Eye (tissue), 1 donor: ENCODE measurements at regions not wholly inside any gene's neighbourhood (a gene's known extent, or its start where the extent isn't known, plus 50 kb on each side); places are given as distances from the start of the nearest gene placed in this dataset.
"Not testable (repeated sequence)": the region's sequence is repeated elsewhere in the genome, so short reads cannot be mapped to it uniquely, and the experiment has no call there.

Source experiments
- DNase-seq: peaks from one replicate; pipeline ENCODE4 v3.0.0-alpha.2; 2015

DNA sequence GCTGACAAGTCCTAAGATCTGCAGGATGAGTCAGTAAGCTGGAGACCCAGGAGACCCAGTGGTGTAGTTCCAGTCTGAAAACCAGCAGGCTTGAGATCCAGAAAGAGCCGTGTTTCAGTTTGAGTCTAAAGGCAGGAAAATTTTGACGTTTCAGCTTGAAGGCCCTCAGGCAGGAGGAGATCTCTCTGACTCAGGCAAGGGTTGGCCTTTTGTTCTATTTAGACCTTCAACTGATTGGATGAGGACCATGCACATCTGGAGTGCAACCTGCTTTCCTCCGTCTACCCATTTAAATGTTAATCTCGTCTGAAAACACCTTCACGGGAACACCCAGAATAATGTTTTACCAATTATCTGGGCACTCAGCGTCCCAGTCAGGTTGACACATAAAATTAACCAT, 69.5 kb downstream of the NPIPA7 start:
- not testable (repeated sequence) for DNase-seq

DNA sequence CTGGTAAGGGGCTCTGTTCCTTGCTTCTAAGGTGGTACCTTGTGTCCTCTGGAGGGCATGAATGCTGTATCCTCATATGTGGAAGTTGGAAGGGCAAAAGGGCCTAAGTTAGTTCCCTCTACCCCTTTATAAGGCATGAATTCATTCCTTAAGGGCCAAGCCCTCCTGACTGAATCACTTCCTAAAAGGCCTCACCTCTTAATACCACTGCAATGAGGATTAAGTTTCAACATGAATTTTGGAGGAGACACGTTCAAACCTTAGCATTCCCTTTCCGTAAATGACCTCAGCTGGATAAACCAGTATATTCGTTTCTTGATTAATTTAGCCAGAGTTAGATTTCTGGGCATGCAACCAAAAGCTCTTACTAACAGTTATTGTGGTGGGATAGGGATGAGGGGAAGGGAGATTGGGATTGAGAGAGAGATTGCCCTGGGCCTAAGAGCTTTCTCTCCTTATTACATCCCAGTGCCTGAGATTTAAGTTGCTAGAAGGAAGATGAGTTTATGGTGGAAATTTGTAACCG, 70.8 kb downstream of the NPIPA7 start:
- not testable (repeated sequence) for DNase-seq

DNA sequence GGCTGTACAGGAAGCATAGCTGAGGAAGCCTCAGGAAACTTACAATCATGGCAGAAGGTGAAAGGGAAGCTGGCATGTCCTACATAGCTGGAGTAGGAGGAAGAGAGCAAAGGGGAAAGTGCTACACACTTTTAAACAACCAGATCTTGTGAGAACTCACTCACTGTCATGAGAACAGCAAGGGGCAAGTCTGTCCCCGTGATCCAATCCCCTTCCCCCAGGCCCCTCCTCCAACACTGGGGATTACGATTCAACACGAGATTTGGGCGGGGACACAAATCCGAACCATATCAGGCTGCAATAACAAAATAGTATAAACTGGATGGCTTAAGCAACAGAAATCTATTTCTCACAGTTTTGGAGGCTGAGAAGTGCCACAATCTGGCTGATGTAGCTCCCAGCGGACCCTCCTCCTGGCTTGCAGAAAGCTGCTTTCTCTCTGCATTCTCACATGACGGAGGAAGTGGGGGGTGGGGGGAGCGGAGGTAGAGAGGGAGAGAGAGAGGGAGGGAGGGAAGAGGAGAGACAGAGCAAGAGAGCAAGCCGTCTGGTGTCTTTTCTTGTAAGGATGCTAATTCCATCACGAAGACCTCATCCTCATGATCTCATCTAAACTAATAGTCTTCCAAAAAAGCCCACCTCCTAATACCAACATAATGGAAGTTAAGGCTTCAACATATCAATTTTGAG, 72.9 kb downstream of the NPIPA7 start:
- DNase-seq = not testable (repeated sequence)

GRCh38 chr16:16458579-16458978, 79.6 kb downstream of the NPIPA7 start:
- not testable (repeated sequence) for DNase-seq

DNA sequence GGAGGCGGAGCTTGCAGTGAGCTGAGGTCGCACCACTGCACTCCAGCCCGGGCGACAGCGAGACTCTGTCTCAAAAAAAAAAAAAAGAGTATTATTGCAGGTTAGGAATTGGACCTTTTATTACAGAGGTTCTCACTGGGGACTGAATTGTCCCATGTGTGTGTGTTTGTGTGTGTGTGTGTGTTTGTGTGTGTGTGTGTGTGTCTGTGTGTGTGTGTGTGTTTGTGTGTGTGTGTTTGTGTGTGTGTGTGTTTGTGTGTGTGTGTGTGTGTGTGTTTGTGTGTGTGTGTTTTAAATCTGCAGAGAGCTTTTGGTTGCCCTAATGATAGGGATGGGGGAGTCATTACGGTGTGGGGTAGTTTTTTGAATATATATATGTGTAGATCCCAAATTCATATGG, 84.9 kb downstream of the NPIPA7 start:
- not testable (repeated sequence) for DNase-seq

DNA sequence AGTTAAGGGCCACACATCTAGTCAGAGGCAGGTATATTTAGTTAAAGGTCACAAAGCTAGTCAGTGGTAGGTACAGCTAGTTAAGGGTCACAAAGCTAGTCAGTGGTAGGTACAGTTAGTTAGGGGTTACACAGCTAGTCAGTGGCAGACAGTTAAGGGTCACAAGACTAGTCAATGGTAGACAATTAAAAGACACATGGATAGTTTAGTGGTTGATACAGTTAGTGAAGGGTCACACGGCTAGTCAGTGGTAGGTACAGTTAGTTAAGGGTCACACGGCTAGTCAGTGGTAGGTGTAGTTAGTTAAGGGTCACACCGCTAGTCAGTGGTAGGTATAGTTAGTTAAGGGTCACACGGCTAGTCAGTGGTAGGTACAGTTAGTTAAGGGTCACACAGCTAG, 110.0 kb downstream of the NPIPA7 start:
- DNase-seq = not testable (repeated sequence)

DNA sequence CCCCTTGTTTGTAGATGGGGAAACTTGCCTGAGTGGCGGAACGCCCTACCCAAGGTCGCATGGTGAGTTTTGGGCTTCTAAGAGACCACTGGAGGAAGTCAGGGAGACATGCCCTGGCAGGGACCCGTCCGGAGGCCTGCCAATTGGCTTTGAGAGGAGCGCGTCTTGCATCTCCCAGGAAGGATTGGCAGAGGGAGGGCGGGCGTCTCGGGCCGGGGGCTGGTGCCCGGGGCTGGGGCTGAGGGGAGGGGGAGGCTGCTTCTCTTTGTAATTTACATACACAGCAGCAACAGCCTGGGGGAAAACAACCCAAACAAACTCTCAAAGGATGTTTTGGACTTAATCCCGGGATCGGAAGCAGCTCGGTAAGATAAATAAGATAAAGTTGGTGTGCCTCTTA, 110.5 kb downstream of the NPIPA7 start:
- DNase-seq = not testable (repeated sequence)

DNA sequence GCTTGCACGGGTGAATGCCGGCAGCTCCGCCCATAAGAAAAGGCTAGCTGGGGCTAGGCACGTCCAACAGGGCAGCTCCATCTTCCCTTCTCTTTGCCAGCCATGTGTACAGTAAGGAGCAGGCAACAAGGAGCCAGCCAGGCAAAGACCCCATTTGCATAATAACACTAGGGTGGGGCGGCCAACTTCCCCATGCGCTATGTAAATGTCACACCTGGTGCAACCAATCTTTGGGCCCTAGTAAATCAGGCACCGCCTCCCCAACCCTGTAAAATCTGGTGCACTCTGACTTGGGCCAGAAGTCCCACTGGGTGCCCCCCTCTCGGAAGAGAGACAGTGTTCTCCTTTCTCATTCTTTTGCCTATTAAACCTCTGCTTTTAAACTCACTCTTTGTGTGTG, 115.2 kb downstream of the NPIPA7 start:
- DNase-seq = not testable (repeated sequence)

DNA sequence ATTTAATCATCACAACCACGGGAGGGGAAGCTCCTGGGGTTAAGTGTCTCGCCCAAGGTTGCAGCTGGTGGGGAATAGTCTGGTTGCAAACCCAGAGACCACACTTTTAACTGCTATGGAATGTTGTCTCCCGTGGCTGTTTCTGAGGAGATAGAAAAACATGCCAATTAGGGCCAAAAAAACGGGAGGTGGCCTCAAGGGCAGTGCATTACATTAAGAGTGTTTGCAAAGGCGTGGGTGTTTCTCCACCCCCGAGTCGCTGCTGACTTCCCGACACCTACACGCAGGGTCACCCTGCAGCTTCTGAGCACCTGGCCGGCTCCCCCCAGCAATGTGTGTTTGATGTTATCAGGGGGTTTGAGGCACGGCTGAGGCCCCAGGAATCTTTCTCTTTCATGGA, 116.1 kb downstream of the NPIPA7 start:
- DNase-seq = not testable (repeated sequence)

- not testable (repeated sequence) for DNase-seq
Measured at GRCh38 chr16:16499875-16500274, 120.9 kb downstream of the NPIPA7 start.

- DNase-seq = not testable (repeated sequence)
Measured at GRCh38 chr16:16507041-16507440, 128.1 kb downstream of the NPIPA7 start.

DNA sequence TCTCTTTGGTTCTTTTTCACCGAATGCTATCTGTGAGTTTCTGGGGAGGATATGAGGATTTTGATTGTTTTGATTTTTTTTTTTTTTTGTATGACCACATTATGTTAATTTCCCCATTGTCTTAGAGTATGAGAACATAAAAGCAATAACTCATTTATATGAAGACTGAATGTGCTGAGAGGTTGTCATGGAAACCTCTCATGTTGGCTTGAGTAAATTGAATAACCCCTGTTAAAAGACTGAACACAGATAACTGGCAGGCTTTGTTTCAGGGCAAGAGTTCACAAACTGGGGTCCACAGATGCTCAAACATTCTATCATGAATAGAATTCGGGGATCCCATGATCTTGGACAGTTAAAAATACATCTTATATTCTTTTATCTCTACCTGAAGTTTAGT, 129.4 kb downstream of the NPIPA7 start:
- not testable (repeated sequence) for DNase-seq

- not testable (repeated sequence) for DNase-seq
Measured at GRCh38 chr16:16519395-16519794, 140.5 kb downstream of the NPIPA7 start.

GRCh38 chr16:16521239-16522002, 142.5 kb downstream of the NPIPA7 start:
- not testable (repeated sequence) for DNase-seq

DNA sequence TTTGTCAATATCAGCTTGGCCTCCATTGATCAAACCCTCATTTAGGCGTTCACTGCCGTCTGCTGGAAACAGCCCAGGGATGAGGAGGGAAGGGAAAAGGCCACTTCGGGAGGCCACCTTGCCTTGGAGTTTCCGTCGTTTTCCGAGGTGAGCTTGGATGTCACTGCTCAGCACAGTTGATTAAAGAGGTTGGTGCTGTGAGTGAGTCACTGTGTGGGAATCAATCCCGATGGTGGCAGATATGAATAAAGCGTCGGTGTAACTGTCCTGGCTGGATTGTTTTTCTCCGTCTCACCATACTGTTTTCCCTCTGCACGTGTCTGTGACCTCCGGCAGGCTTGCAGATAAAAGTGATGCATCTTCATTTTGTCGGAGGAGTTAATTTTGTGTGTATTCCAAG, 148.1 kb downstream of the NPIPA7 start:
- DNase-seq = not testable (repeated sequence)

DNA sequence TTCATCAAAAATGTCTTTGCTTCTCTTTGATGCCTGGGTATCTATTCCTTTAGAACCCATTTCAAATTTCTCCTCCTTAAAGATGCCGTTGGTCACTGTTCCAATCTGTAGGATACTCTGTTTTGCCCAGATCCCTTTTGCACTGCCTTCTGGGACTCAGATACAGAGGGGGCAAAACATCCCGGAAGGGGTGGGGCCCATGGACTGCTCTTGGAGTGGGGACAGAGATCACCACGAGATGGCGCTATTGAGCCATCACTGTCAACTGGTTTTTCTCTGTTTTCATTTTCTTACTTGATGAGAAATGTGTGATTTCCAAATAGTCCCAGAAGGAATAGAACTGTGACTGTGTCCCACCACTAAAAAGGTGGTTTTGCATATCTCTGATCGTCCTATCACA, 151.8 kb downstream of the NPIPA7 start:
- not testable (repeated sequence) for DNase-seq

- not testable (repeated sequence) for DNase-seq
Measured at GRCh38 chr16:16535565-16535964, 156.6 kb downstream of the NPIPA7 start.

GRCh38 chr16:16536151-16536550, 157.2 kb downstream of the NPIPA7 start:
- not testable (repeated sequence) for DNase-seq

GRCh38 chr16:16549710-16550109, 170.8 kb downstream of the NPIPA7 start:
- DNase-seq = not testable (repeated sequence)

GRCh38 chr16:16550824-16551223, 171.9 kb downstream of the NPIPA7 start:
- not testable (repeated sequence) for DNase-seq

DNA sequence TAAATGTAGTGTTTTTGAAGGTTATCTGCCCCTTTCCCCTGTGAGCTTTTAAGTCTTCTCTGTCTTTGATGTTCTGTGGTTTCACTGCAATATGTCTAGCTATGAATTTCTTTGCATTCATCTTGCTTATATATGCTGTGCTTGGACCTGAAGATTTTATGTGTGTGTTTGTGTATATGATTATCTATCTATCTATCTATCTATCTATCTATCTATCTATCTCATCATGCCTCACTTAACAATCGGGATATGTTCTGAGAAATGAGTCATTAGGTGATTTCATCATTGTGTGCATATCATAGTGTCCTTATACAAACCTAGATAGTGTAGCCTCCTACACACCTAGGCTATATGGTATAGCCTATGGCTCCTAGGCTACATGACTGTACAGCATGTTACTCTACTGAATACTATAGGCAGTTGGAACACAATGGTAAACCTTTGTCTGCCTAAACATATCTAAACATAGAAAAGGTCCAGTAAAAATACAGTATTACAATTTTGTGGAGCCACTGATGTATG, 173.9 kb downstream of the NPIPA7 start:
- DNase-seq = not testable (repeated sequence)

DNA sequence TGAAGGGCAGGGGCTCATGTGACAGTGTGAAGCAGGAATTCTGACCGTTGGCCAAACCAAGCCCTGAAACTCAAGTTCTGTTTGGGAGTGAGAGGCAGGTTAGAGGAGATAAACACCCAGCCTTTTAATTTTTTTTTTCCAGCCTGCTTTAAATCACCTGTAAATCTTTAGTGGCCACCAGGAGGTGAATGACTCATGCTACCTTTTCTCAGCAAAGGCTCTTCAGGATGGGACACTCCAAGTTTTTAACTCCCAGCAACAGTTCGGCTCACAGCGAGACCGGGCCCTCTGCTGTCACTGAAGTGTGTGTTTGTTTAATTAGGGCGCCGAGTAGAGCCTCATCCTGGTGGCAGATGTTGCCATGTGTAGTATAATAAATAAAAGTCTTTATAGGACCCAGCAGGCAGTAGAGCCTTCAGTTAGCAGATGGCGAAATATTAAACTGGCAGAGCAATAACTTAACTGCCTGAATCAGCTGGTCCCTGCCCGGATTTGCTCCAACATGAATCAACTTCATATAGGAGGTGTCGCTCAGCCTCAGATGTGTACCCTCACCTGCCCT, 180.3 kb downstream of the NPIPA7 start:
- DNase-seq = not testable (repeated sequence)

DNA sequence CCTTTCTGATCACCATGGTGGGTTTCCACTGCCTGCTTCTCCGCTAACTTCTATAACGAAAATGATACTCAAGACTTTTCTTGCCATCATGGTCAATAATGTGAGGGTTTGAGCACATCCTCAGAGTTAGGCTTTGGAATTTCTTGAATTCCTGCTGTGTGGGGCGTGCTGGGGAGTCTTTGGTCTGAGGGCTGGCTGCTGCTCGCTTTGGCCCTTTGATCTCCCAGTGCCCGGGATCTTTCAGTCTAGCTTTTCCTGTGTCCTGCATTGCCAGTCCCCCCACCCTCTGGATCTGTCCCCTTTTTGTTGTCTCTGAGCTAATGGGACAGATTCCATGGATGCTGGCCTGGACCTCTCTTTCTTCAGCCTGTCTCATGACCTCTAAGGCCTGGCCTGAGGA, 182.6 kb downstream of the NPIPA7 start:
- DNase-seq = not testable (repeated sequence)
